ENCODE measurements at regions not wholly inside any gene's neighbourhood (a gene's known extent, or its start where the extent isn't known, plus 50 kb on each side); places are given as distances from the start of the nearest gene placed in this dataset.

DNA sequence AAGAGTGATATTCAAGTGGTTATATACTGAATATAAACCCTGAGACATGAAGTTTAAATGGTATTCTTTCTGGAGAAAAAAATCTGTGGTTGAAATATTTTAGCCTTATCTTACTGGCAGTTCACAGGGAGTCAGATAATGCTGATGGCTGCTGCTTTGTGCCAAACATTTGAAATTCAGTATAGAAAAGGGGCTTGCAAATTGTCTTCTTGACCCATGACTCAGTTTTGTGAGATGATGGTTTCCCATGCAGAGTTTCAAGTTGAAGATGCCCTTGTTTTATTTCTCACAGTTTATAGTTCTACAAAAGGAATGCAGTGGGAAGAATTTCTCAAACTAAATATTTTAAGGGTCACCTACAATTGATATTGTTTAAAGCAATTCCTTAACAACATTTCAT is 251.1 kb upstream of the MEOX2 start:
- DNase-seq: peak; percentile 37
- H3K27ac ChIP-seq: no peak overlapping the region
- TF ChIP-seq, protein P1, sequence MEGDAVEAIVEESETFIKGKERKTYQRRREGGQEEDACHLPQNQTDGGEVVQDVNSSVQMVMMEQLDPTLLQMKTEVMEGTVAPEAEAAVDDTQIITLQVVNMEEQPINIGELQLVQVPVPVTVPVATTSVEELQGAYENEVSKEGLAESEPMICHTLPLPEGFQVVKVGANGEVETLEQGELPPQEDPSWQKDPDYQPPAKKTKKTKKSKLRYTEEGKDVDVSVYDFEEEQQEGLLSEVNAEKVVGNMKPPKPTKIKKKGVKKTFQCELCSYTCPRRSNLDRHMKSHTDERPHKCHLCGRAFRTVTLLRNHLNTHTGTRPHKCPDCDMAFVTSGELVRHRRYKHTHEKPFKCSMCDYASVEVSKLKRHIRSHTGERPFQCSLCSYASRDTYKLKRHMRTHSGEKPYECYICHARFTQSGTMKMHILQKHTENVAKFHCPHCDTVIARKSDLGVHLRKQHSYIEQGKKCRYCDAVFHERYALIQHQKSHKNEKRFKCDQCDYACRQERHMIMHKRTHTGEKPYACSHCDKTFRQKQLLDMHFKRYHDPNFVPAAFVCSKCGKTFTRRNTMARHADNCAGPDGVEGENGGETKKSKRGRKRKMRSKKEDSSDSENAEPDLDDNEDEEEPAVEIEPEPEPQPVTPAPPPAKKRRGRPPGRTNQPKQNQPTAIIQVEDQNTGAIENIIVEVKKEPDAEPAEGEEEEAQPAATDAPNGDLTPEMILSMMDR (IDR thresholded peaks at IDR 0.05; ENCODE audit: low read depth, low read length, missing control alignments): no peak

DNA sequence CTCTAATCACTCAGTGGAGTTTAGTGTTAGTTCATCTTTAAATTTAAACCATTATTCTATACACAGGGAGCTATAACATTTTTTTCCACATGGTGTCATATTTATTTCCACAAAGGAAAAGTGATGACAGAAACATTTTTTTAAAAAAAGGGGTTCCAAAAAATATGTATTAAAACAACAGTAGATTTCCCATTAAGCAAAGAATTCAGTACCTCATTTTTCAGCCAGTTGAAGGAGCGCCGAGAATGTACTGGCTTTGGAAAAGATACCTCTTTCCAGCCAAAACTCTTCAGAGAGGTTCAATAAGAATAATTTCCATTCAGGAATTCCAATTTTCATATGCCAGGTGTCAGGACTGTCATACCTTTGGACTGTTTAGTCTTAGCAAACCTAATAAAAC is 250.5 kb upstream of the MEOX2 start:
- DNase-seq: no peak
- Histone ChIP-seq H3K27ac (no peak overlapping the region), H3K4me3 (ENCODE audit: low read depth, low read length) (no peak overlapping the region), H3K36me3 (replicated peaks) (no peaks in the 10 kb centered on the region), H3K27me3 (replicated peaks) (no peaks in the 10 kb centered on the region)
- TF ChIP-seq, protein P1 (IDR thresholded peaks at IDR 0.05; ENCODE audit: low read depth, low read length, missing control alignments): no peak
- in situ Hi-C loops (cut with HindIII; ENCODE audit: low pct_ligation_motif_present, low sequenced_read_pairs): no loop called here

More for the DNA sequence above, 251.1 kb upstream of the MEOX2 start:
- H3K36me3 ChIP-seq (replicated peaks): no peaks in the 10 kb centered on the region
- no peak overlapping the region for H3K4me3 ChIP-seq (ENCODE audit: low read depth, low read length)
- no peaks in the 10 kb centered on the region for H3K27me3 ChIP-seq (replicated peaks)
- in situ Hi-C loops (cut with HindIII; ENCODE audit: low pct_ligation_motif_present, low sequenced_read_pairs): no loop called here

DNA sequence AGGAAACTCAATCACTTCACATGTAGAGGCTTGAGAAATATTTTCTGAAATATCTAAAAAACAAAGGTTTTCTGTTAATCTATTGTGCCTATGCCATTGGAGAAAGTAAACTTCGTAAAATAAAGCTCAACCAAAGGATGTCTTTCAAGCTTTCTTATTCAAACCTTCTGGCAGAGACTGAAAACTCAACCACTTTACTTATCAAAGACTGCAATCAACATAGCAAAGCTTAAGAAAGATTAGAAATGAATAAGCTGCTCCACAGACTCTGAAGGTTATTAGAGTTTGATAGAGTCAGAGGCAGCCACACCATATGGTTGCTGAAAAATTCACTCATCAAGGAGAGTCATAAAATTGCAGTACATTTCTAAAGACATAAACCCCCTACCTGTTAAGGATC is 245.8 kb upstream of the MEOX2 start:
- no peaks in the 10 kb centered on the region for H3K27me3 ChIP-seq (replicated peaks)
- H3K4me3 ChIP-seq (ENCODE audit: low read depth, low read length): no peak overlapping the region
- in situ Hi-C loops (cut with HindIII; ENCODE audit: low pct_ligation_motif_present, low sequenced_read_pairs): no loop called here
- H3K27ac ChIP-seq: no peak overlapping the region
- H3K36me3 ChIP-seq (replicated peaks): no peaks in the 10 kb centered on the region
- DNase-seq: no peak
- TF ChIP-seq, protein P1 (IDR thresholded peaks at IDR 0.05; ENCODE audit: low read depth, low read length, missing control alignments): no peak

DNA sequence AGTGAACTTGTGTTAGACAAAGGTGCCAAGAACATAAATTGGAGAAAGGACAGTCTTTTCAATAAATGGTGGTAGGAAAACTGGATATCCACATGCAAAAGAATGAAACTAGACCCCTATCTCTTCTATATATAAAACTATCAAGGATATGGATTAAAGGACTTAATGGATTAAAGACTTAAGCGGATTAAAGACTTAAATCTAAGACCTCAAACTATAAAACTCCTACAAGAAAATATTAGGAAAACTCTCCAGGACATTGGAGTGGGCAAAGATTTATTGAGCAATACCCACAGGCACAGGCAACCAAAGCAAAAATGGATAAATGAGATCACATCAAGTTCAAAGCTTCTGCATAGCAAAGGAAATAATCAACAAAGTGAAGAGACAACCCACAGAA is 242.9 kb upstream of the MEOX2 start:
- Histone ChIP-seq H3K27me3 (replicated peaks) (no peaks in the 10 kb centered on the region), H3K36me3 (replicated peaks) (no peaks in the 10 kb centered on the region), H3K4me3 (ENCODE audit: low read depth, low read length) (no peak overlapping the region), H3K27ac (no peak overlapping the region)
- TF ChIP-seq, protein P1 (IDR thresholded peaks at IDR 0.05; ENCODE audit: low read depth, low read length, missing control alignments): no peak
- no peak for DNase-seq
- in situ Hi-C loops (cut with HindIII; ENCODE audit: low pct_ligation_motif_present, low sequenced_read_pairs): no loop called here

DNA sequence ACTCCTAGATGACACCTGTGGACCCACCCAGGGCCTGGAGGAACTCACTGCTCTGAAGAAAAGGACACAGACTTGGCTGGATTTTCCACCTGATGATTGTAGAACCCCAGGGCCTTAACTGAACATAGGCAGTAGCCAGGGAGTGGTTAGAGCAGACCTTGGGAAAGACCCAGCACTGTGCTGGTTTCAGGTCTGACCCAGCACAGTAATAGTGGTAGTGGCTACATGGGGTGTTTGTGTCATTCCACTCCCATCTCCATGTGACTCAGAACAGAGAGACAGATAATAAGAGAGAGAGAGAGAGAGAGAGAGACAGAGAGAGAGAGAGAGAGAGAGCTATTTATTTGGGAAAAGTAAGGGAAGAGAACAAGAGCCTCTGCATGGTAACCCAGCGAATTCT is 239.1 kb upstream of the MEOX2 start:
- in situ Hi-C loops (cut with HindIII; ENCODE audit: low pct_ligation_motif_present, low sequenced_read_pairs): no loop called here
- H3K4me3 ChIP-seq (ENCODE audit: low read depth, low read length): no peak overlapping the region
- no peaks in the 10 kb centered on the region for H3K27me3 ChIP-seq (replicated peaks)
- TF ChIP-seq, protein P1 (IDR thresholded peaks at IDR 0.05; ENCODE audit: low read depth, low read length, missing control alignments): no peak
- no peaks in the 10 kb centered on the region for H3K36me3 ChIP-seq (replicated peaks)
- H3K27ac ChIP-seq: no peak overlapping the region
- no peak for DNase-seq

DNA sequence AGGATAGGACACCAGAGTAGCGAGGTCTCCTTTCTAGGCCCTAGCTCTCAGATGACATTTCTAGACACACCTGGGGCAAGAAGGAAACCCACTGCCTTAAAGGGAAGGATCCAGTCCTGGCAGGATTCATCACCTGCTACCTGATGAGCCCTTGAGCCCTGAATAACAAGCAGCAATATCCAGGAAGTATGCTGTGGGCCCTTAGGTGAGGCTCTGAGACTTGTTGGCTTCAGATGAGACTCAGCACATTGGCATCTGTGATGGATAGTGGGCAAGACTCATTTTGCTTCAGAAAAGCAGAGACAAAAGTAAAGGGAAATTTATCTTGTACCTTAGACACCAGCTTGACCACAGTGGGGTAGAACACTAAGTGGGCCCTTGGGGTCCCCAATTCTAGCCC is 238.4 kb upstream of the MEOX2 start:
- Histone ChIP-seq H3K36me3 (replicated peaks) (no peaks in the 10 kb centered on the region), H3K27me3 (replicated peaks) (no peaks in the 10 kb centered on the region), H3K4me3 (ENCODE audit: low read depth, low read length) (no peak overlapping the region), H3K27ac (no peak overlapping the region)
- no peak for DNase-seq
- TF ChIP-seq, protein P1 (IDR thresholded peaks at IDR 0.05; ENCODE audit: low read depth, low read length, missing control alignments): no peak
- in situ Hi-C loops (cut with HindIII; ENCODE audit: low pct_ligation_motif_present, low sequenced_read_pairs): no loop called here
